Limb (tissue), 2 donors: ENCODE measurements at regions not wholly inside any gene's neighbourhood (a gene's known extent, or its start where the extent isn't known, plus 50 kb on each side); places are given as distances from the start of the nearest gene placed in this dataset.

Experiments
- DNase-seq, 2 donors: peaks; one replicate each; pipeline ENCODE4 v3.0.0-alpha.2; 2016; ENCODE audit errors: extremely low spot score in 2 of 2

DNA sequence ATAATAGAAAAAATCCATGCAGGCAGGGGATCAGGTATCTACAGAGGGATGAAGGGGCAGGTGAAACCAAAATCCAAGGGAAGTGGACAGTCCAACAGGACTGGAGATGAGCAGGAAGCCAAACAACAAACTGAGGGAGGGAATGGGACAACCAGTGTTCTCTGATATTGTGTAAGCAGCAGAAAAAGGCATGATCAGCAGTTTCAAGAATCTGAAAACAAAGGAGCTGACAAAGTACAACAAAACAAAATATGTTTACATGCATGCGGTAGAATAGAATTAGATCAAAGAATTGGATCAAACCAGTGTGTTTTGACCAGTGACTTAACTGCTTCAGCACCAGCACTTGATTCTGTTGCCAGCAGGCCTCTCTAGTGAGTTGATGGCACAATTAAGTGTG, 729.7 kb downstream of the RFPL4B start:
- DNase-seq: no peak

DNA sequence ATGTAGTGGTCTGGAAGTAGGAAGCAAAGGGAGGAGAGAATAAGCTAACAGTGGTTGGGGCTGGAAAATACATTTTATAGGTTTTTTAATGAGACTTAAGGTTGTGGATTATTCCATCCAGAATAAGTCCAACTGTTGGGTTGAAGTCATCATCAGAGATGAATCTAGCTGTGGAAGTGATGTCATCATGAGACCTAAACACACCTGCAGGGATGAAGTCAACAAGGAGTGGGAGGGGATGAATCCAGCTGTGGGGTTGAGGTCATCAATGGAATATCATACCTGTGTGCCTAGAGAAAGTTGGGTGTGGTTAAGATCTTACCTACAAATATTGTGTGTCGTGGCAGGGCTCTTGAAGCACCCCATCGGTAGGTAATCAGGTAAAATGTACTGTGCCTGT, 730.7 kb downstream of the RFPL4B start:
- DNase-seq: no peak

DNA sequence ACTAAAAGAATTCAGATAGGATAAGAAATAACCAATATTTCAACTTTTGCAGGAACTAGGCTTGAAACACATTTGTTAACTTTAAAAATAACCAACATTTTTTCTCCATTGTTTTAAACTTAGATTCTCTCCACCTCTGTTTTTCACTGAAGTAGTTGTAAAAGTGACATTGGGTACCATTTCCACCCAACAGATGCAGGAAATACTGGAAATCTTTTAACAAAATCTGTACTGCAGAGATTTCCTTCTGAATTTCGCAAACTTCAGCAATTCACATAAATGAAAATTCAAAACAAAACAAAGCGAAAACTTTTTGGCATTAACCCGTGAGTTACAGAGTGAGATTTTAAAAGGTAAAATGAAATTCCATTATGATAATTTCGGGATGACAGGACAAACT, 731.7 kb downstream of the RFPL4B start:
- DNase-seq: no peak

DNA sequence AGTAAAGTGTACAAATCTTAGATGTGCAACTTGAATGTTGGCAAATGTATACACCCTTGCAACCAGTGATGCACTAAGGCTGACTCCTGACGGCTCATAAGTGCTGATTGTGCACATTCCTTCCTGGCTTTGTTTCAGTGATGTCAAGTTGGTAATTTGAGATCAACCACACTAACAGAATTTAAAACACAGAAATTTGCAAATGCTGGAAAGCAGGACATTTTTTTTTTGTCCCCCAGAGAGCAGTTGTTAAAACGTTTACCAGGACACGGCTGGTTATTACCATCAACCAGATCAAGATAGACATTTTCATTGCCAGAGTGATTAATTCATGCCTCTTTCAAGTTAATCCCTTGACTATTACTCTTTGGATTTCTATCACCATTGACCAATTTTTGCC, 735.6 kb downstream of the RFPL4B start:
- DNase-seq: no peak

DNA sequence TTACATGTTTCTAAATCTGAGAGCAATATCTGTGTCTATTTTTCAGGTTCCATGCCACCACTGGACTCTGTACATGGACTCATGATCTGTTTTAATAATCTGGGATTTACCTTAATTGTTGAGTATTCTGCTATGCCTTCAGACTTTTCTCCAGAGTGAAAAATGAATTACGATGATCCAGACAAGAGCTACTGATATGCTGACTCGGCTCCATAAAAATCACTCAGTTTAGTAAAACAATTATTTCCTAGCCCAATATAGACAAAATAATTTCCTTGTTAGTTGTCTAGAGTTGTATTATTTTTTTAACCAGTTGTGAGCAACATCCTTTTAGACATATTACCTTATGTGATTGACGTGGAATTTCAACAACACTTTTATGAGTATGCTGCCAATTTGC, 736.8 kb downstream of the RFPL4B start:
- DNase-seq: no peak

DNA sequence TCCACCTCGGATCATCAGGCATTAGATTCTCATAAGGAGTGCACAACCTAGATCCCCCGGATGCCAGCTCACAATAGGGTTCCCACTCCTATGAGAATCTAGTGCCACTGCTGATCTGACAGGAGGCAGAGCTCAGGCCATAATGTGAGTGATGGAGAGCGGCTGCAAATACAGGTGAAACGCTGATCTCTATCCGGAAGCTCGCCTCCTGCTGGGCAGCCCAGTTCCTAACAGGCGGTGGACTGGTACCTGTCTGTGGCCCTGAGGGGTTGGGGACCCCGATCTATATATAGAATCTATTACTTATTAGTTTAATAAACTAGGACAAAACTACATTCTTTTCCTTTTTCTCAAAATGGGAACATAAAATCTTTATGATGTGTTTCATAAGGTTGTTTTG, 741.9 kb downstream of the RFPL4B start:
- no peak for DNase-seq

DNA sequence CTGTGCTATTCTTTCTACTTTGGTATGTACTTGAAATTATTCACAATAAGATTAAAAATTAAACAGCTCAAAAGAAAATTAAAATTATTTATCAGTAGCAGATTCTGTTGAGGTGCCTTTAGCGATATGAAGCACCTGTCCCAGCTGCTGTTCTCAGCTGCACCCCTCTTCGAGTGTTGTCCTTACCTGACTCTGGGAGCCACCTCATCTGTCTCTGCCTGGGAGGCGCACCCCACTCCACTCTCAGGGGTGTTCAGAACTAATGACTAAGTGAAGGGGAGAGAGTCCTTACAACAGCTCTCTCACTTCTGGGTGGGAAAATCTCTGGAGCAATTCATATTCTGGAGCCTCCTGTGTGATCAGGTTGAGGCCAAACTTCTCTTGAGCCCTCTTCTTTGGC, 745.7 kb downstream of the RFPL4B start:
- no peak for DNase-seq

DNA sequence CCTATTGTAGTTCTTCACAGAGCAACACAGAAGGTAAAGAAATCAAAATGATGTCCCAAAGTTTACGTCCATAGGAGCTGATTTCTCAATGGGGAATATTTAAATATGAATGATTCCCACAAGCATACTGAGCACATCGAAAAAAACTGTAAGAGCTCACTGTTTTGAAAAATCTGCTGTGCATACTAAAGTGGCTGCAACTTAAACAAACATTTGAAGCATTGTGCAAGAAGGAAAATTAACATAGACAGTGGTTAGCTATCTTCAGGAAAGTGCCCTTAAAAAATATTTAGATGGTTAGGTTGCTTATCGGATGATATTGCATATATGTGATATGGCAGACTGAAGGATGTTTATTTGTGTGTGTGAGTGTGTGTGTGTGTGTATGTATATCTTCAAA, 747.6 kb downstream of the RFPL4B start:
- DNase-seq: no peak

DNA sequence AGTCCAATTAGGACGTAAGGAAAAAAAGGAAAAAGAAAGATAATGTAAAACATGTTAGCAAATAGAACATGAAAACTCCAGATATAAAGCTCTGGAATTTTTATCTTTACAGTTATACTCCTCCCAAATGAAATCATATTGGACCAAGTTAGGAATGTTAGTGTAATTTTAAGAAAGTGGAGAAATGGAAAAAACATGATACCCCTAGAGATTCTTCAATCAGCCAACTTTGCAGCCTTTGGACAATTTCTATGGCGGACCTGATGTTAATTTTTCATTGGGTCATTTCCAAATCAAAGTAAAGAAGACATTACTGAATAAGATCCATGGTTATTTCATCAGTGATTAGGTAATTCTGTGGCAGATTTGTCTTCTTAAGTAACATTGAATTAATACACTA, 748.7 kb downstream of the RFPL4B start:
- peak in 1 of 2 donors; percentile 36 for DNase-seq

DNA sequence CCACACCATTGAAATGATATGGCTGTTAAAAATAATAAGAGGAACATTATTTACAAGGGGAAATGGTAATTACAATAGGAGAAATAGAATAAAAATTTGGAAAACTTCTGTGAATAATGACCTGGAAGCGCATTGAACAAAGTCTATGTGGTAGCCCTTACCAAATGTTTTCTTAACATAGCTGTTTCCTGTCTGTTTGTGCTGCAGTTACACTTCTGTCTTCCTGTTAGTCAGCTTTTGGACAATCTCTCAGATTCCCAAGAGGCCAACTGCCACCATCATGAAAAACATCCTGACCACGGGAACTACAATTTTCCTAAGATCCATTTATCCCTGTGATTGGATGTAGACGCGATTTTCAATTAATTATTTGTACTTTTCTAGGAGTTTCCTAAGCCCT, 754.4 kb upstream of the MARCKS start:
- DNase-seq: no peak

DNA sequence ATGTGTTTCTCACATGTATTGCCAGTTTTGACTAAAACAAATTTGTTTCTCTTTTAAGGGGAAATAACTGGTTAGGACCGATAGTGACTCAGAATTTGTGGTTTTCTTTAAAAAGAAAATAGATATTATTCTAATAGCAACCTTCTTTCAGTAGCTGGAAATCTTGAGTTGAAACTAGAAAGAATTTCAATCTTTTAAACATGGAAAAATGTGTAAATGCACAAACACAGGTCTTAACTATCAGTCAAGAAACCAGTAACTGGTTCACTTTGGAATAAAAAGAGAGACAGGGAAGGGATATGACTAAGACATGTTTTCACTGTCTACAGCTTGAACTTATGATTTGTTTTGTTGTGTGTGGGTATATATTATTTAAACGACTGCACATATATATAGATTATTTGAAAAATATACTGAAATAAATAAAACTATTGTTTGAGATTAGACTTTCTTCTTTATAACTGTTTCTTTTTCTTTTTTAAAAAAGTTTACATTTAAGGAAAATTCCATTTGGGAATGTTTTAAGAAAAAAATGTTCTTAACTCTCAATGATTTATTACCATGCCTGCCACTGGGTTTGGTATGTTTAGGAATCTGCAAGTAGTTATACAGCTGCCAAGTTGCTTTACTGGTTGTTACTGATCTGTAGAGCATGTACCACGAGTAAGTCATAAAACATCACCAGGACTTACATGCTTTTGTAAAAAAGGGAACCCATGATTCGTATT, 753.3 kb upstream of the MARCKS start:
- peak in 1 of 2 donors; percentile 75 for DNase-seq

DNA sequence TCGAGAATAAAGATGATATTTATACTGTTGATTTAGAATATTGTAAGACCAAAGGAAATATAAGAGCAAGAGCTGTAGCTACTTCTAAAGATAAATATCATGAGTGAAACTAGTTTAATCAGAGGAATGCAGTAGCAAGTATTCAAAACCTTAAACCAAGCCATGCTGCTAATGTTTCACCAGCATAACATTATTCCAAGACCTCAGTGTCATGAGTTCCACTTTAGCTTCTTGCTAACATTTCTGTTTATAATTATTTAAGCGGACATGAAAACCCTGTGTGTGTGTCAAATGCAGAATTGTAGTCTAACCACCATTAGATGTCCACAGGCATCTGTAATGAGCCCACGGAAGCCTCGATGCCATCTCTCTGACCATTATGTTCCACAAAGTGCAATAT, 752.6 kb upstream of the MARCKS start:
- no peak for DNase-seq

DNA sequence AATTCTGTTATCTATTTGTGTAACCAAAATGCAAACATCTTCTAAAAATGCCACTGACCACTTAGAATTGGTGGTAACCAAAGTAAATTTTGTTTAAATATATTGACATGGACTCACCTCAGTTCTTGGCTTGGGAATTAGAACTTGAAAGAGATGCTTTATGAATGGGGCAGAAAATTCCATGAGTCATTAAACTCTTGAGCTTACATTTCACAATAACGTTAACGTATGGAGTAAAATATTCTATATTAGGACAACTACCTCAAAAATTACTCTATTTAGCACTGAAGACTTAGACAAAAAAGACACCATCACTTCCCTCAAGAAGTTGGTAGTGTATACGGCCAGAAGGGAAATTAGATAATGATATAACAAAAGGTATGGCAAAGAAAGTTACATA, 752.2 kb upstream of the MARCKS start:
- no peak for DNase-seq

DNA sequence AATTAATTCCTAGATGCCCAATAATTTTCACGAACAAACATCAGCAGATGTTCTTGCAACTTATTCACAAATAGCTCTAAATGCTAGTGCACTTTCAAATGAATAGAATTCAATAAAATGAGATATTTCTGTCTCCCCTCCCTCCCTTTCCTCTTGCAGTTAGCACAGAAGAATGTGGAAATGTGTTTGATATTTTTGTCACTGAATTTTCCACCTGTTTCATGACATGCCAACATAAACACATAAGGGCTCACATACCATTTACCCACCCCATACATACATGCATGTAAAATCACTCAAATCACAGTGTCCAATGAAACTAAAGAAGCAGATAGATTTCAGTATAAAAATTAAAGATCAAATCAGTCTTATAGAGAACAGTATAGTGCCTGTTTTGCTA, 746.9 kb upstream of the MARCKS start:
- no peak for DNase-seq

DNA sequence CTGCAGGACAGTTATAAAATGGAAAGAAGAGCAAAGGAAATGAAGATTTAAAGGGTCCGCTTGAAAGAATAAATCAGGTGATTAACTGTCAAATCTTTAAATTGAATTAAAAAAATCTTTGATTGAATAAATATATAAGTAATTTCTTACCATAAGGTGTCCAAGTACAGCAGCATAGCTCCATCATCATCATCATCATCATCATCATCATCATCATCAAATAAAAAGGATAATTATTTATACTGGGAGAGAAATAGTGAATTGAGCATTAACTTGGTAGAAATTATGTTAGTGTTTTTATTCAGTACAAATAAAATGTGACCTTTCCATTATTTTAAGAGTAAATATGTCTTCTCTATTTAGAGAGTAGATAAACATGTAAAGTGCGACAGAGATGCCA, 745.6 kb upstream of the MARCKS start:
- DNase-seq: no peak

DNA sequence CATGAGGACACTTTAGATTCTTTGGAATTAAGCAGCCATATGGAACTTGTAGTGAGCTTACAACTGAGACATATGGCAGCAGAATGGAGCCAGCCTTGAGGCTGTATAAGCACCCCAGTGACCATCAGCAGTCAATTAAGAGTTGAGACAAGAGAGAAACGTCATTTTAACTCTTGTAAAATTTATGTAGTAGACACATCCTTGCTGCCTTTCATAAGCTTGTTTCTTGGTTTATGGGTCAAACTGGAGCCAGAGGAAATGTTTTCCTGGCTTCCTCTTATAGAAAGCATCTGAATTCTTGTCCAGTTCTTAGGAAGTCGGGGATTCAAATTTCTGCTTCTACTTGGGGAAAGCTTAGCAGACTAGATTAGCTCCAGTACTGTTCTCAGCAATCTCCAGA, 745.1 kb upstream of the MARCKS start:
- no peak for DNase-seq

DNA sequence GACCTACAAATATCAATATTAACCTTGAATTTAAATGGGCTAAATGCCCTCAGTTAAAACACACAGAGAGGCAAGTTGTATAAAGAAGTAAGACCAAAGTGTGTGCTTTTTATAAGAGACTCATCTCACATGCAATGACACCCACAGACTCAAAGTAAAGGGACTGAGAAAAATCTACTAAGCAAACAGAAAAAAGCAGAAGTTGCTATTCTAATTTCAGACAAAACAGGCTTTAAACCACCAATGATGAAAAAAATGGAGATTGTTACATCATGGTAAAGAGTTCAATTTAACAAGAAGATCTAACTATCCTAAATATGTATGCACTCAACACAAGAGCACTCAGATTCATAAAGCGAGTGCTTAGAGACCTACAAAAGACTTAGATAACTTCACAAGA, 741.9 kb upstream of the MARCKS start:
- no peak for DNase-seq

DNA sequence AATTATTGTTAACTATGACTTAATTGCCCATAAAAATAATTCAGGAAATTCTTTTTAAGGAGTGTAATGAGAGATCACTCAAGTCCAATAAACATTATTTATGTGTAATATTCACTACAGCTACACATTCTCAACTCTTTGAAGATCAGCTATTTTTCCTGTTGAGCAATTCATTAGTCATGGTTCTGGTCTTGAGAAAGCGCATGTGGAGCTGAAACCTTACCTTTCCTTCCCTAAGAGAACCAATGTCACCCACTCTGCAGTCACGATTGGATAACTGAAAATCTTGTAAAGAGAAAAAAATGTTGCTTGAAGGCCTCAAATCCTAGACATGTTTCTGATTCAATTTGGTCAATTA, 736.9 kb upstream of the MARCKS start:
- no peak for DNase-seq

DNA sequence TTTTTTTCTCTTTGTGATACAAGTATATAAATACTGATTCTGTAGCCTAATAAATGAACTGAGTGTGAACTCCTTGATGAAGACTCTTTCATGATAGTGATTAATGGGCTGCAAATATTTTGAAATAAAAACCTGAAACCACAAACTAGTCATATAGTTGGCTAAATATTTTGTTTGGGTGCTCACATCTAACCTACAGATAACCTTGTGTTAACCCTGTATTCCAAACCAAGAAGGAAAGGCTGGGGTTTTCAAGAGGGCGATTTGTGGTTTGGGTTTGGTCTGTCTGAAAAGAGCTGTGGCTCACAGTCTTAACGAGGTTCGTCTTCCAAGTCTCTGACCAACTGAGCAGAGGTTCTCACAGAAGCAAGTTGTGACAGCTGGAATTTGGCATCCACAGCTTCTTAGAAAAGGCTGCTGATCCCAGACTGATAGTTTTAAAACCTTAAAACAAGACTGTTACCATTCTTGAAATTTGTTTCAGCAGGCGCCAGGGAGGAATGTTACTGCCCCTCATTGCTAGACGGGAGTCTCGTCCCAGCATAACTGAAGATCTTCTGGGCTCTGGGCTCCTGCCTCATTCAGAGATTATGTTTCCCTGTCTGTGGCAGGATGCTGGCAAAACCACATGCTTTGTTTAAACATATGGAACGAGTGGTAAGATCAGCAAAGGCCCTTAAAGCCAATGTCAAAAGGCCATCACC, 736.4 kb upstream of the MARCKS start:
- DNase-seq: peak; percentile 28 to 43

DNA sequence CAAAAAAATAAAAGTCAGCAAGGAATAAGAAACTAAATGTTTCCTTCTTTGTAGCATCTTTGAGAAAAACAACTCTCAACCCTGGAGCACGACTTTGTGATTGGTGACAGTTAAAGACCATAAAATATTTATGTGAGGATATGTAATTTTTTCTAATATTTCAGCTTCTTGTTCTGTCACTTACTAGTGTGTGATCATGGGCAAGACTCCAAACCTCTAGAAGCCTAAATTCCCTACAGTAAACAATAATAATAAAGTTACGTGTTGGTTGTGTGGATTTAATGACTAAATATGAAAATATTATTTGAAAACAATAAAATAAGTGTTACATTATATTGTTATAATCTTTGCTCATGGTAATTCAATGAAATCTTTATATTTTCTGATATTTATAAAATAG, 735.6 kb upstream of the MARCKS start:
- no peak for DNase-seq

DNA sequence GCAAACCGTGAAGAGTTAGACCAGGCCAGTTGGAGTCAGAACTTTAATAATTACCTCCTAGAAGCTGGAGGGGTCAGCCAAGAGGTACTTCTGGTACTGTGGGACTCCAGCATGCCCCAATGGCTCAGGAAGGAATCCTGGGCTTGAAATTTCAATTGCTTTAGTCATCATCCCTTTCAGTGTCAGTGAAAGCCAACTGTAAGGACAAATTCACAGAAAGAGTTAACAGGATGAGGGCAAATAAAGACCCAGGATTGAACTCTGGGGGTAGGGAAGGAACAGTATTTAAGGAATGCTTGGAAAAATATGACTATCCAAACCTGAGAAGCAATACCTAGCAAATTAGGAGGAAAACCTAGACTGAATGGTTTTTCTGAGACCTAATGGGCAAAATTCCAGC, 735.1 kb upstream of the MARCKS start:
- DNase-seq: peak; percentile 21 to 27

DNA sequence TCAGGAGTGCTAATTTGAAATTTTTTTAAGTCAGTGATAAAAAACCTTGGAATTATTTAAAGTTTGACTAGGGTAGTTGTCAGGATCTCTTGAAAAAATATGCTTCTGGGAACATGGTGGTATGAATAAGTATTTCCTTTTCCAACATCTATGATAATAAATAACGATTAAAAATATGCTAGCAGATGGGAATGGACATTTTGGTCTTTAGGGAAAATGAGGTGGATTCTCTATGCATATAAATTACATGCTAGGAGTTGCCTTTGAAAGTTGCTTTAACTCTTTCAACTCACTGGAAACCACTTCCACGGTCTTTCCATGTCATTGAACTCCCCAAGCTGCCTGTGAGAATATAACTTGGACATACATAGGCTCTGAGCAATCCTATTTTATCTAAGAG, 731.5 kb upstream of the MARCKS start:
- no peak for DNase-seq

DNA sequence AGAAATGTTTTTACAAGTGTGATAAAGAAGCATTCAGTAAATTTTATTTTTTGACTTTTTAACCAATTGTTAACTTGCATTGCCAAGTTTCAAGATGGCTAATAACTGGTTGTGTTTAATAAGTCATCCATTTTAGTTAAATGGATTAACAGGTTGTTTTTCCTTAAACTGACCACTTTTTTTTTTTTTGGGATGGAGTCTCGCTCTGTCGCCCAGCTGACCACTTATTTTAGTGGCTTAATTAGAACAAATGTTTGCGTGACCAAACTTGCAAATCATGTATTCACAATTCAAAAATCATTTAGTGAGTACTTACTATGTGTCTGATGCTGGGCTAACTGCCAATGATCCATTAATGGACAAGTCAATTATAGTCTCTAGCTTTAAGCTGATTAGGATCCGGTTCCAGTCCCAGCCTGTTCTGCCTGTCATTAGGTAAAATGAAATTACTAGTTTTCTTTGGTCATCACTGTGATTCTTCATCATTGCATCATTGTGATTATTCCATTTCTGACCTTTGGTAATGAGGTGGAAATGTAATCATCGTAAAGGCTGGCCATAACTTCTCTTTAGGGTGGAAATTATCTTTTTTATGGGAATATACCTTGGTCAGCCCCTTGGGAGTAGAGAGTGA, 729.2 kb upstream of the MARCKS start:
- DNase-seq: no peak
